GM12872 (cell line): ENCODE measurements at regions not wholly inside any gene's neighbourhood (a gene's known extent, or its start where the extent isn't known, plus 50 kb on each side); places are given as distances from the start of the nearest gene placed in this dataset.

ENCODE experiments used
- TF ChIP-seq, protein P1 (sequence below): IDR thresholded peaks from 3 replicates; pipeline ENCODE4 v1.5.1; 2011; ENCODE audit warnings: low read depth, mild to moderate bottlenecking, low read length, moderate library complexity; ENCODE audit not compliant: insufficient read depth

DNA sequence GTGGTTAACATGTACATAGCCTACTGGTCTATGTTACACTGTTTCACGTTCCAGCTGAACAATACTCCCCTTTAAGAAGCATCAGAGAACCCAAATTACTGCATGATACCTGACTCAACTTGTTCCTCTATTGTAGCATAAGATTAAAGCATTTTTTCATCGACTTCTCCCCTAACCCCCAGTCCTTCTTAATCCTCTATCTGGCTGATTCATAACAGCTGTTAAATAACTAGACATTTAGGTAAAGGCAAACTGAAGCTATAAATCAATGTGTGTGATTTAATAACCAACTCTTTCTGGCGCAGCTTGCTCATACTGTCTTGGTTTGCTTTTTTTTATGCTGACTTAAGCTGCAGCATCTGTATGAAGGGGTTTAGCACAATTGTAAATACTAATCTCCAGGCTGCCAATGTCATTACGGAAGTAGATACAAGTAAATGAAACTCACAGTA is 94.2 kb upstream of the MTAP start:
- TF ChIP-seq, protein P1, sequence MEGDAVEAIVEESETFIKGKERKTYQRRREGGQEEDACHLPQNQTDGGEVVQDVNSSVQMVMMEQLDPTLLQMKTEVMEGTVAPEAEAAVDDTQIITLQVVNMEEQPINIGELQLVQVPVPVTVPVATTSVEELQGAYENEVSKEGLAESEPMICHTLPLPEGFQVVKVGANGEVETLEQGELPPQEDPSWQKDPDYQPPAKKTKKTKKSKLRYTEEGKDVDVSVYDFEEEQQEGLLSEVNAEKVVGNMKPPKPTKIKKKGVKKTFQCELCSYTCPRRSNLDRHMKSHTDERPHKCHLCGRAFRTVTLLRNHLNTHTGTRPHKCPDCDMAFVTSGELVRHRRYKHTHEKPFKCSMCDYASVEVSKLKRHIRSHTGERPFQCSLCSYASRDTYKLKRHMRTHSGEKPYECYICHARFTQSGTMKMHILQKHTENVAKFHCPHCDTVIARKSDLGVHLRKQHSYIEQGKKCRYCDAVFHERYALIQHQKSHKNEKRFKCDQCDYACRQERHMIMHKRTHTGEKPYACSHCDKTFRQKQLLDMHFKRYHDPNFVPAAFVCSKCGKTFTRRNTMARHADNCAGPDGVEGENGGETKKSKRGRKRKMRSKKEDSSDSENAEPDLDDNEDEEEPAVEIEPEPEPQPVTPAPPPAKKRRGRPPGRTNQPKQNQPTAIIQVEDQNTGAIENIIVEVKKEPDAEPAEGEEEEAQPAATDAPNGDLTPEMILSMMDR, result no peak

DNA sequence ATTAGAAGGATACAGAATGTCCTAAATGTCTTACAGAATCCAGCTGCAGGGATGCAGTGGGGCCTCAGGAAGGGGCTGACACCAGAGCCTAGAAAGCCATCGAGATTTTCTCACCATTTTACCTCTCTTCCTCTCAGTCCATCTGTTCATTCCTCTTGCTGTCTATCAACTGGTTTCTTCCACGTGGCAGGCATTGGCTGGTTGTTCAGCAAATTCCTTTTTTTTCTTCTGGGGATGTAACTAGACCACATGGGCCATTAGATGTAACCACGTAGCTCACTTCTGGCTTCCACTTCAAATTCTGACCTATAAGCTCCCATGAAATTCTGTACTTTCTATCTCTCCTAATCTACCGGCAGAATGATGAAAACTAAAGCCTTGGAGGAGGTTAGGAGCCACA is 93.6 kb upstream of the MTAP start:
- TF ChIP-seq, protein P1, result no peak

DNA sequence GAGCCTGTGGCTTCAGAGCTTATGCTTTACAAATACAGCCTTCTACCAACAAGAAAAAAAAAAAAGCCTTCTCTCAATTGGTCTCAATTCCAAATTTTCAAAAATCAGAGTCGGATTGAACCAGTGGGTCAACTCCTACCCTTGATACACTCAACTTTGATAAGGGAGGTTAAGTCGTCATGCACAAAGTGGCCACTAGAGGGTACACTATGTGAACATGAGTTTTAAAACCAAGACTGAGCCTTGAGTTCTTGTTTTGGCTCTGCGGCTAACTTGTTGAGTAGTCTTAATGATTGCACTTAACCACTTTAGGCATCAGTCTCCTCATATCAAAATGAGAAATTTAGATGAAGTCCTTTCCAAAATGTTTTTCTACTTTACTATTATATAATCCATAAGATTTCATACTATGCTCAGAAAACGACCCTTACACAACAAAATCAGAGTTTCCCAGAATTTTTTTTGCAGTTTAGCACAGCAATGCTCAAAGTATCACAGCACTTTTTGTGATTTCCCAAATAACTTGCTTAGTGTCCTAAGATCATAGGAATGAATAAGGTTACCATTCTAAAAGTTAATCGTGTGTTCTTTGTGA is 92.9 kb upstream of the MTAP start:
- TF ChIP-seq, protein P1, result peak; percentile 90

DNA sequence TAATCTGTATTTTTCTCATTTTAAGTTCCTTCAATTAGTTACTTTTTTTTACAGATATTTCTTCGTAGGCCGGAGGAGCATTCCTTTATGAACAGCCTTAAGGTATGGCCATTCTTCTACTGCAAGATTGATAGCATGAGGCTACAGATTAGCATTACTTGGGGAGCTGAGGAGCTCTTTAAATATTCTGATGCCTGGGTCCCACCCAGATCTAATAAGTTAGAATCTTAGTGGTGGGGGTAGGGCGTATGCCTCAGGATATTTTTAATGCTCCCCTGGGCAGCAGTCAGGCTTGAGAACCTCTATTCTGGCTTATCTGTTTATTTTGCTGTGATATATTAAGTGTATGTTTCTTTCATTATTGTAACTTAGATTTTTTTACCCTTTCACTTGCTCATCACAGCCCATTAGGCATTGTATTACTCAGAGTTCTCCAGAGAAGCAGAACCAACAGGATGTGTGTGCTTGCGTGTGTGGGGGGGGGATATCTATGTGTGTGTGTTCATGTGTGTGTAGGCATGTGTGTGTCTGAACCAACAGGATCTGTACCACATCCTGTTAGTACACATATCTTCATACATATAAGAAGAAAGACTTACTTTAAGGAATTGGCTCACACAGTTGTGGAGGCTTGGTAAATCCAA is 91.8 kb upstream of the MTAP start:
- TF ChIP-seq, protein P1, result no peak

DNA sequence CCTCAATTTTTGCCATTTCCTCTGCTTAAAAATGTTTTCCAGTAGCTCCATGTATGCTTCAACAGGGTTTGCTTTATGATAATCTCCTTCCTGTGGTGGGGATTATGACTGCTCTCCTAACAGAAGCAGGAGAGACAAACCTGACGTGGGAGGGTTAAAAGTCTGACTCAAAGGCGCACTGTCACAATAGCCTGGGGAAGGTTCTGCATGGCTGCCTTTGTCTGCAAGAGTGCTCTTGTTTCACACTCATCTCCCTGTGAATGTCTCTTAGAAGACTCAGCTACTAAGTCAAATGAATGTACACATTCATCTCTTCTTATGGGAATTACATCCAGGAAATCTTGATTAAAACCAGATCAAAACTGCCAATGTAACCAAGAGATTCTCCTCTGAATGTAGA is 90.9 kb upstream of the MTAP start:
- TF ChIP-seq, protein P1, result no peak

DNA sequence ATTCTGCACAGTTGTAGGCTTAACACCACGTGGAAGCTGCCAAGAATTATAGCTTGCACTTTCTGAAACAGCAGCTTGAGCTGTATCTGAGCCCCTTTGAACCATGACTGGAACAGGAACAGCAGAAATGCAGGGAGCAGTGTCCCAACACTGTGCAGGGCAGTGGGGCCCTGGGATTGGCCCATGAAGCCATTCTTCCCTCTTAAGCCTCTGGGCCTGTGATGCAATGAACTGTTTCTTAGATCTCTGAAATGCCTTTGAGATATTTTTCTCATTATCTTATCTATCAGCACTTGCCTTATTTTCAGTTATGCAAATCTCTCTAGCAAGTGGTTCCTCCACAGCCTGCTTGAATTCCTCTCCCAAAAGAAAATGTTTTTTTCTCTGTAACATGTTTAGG is 87.0 kb upstream of the MTAP start:
- TF ChIP-seq, protein P1, result no peak

DNA sequence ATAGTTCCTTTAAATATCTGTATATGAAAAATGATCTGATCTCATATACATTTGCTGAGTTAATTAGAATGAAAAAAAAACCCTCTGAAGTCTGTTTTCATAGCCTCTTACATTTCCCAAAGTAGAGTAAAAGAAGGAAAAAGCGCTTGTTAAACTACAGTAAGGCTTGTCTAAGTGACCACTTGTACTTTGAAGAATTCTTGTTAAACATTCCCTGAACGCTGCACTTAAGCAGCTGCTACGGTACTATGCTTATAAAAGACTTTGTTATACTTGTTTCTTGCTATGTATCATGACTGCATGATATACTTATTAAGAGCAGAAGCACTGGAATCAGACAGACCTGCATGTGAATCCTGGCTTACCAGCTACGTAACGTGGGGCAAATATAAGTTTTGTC is 81.7 kb upstream of the MTAP start:
- TF ChIP-seq, protein P1, result no peak

DNA sequence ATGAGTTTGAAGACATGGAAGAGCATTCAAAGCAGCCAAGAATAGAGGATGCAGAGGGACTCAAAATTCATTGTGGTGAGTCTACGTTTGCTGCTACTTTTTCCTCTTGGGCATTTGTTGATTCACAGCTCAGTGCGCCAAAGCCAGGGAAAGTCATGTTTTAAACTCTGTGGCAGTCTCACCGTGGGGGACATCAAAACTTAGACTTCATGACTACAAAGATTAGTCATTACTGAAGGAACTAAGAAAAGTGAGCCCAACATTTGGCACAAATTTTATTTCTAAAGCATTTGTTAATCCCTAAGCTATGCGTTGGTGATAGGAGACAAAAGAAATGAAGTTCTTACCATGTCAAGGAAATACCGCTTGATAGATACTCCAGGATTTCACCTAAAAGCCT is 73.7 kb upstream of the MTAP start:
- TF ChIP-seq, protein P1, result no peak
